ENCODE measurements at regions not wholly inside any gene's neighbourhood (a gene's known extent, or its start where the extent isn't known, plus 50 kb on each side); places are given as distances from the start of the nearest gene placed in this dataset.

DNA sequence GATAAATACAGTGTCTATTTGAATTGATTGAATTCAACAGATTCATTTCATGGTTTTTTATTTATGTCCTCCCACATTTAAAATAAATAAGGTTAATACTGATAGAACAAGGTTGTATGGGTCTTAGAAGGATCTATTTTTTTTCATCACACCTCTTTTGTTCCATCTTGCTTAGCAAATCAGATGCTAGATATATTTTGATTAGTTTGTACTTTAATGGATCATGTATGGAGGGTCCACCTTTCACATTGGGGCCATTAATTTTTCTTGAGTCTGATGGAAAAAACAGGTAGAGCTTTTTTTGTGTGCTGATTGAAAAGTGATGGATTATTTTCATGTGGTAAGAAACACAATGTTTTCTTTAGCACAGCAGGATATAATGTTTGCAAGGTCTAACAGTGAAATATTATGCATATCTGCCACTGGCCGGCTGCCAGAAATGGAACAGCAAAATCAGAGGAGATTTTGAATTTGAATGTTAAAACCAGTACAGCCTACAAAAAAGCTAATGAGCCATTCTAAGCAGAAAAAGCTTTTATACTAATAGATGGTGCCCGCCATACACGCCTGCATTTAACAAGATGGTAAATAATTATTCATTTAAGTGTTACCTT lies 188.1 kb upstream of the ETAA1 start:
- no peak for DNase-seq

DNA sequence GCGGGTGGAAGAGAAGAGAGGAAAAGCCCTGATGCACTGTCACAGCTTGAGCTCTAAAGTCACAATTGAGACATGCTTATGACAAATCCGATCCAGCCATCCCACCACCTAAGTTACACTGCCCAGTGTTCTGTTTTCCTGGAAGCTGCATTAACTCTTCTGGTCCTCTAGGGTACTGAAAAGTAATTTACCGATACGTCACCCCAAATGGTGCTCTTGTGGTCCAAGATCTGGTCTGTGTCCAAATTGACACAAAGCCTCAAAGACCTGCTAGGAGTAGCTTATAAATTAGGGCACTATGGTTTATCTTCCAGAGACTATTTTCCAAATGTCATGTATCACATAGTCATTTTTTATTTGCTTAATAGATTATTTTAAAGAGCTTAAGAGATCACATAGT lies 186.7 kb upstream of the ETAA1 start:
- no peak for DNase-seq

DNA sequence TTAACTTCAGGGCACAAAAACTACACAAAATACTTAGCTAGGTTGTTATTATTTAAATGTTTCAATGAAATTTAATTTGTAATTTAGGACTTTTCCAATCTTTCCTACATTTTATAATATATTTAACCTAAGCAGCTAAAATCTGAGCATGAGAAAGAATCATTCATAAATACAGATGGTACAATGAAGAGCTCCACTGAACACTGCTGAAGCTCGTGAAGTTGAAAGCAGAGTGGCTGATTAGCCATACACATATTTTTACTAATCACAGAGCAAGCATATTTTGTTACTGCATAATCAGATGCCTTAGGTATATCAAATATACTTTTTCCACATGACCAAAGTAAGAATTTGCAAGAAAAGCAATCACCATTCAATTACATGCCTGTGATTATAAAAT lies 184.9 kb upstream of the ETAA1 start:
- DNase-seq, result no peak

DNA sequence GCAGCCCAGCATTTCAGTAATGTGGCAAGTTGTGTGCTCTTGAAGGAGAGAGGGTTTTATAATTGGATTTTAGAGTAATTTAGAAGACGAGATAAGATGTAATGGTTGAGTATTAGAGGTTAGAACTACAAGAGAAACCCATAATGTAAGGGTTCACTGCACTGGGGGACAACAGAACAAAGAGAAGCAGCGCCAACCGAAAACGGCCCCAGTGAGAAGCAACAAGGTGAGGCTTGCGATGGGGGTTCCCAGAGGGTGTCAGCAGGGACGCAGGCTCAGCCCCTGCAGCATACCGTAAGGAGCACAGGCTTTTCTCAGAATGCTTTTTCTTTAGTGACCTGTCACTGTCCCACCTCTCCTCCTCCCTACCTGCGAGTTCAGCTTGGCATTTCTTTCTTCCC lies 183.9 kb upstream of the ETAA1 start:
- no peak for DNase-seq

DNA sequence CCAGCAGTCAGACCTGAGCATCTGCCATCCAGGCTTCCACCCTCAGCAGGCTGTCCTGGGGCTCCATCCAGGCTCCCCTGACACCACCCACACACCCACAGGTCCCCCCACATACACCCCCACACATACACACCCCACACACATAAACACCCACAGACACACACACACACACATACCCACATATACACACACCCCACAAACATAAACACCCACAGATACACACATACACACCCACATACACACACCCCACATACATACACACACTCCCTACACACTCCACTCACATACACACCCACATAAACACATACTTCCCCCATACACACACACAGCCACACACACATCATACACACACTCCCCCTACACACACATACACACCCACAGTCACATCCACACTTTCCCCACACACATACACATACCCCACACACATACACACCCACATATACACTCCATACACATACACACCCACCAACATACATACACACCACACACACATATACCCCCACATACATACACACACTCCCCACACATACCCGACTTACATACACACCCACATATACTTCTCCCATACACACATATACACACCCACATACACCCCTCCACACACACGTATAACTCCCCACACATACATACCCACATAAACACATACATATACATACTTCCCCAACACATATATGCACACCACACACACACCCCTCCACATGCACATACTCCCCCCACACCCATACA lies 183.3 kb upstream of the ETAA1 start:
- DNase-seq, result no peak

DNA sequence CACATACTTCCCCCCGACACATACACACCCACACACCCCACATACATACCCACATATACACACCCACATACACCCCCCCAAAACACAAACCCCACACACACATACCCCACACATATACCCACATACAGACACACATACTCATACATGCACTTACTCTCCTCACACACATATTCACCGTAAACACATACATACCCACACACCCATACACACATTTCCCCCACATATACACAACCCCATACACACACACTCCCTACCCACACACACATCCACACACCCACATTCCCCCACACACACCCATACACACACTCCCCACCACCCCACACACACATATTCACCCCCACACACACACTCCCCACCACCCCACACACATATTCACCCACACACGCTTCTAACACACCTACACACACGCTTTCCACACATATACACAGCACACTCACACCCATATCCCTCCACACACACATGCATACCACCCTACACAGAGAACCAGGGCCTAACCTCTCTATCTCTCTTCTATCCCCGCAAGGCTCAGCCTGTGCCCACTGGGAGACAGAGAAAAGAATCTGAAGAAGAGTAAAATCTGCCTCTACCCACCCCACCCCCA lies 182.4 kb upstream of the ETAA1 start:
- no peak for DNase-seq

DNA sequence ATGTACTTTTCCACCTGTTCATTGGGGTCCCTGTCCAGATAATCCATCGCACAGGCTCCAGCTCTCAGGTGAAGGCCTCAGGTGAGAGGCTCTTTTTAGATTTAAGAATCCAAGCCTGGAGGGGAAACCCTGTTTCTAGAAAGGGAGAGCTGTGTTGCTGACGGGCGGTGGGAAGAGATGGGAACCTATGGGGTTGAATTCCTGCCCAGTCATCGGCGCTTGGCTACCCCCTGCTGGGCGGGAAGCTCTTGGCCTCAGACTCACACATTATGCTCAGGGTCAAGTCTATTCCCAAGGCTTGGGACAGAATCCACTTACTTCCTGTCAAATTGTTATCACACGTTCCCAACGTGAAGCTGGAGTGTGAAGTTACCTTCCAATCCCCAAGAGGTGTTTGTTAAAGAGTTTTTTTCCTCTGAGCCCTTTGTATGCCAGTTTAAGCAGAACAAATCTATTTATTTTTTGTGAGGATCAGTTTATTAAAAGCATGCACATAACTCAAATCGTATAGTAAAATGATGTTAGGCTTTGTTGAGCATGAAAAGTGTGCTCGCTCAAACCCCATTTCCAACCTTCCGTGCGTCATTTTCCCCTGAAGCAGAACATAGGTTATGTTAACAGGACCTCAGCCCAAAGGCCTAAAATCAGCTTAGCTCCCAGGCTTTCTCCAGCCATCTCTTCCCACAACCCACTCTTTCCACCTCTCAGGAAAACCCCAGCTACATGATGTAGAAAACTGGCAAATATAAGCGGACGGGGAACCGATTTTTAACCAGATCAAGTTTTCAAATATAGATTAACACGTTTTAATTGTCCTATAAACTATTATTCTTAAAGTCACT lies 181.7 kb upstream of the ETAA1 start:
- no peak for DNase-seq

DNA sequence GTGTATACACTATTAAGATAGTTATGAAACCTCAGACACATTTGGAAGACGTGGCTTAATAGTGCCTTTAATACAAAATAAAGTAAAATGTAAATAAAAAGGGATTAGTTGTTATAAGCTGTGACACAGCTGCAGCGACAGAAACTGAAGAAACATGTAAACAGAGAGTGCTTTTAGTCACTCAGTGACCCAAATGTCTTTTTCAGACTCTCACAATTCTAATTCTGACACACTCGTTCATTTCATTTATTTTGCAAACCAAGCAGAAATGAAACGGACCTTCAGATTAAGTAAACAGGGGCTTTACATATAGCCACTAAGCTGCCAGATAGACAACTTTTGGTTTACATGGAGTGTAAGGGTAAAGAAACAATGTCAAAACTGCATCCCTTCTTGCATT lies 181.0 kb upstream of the ETAA1 start:
- no peak for DNase-seq

DNA sequence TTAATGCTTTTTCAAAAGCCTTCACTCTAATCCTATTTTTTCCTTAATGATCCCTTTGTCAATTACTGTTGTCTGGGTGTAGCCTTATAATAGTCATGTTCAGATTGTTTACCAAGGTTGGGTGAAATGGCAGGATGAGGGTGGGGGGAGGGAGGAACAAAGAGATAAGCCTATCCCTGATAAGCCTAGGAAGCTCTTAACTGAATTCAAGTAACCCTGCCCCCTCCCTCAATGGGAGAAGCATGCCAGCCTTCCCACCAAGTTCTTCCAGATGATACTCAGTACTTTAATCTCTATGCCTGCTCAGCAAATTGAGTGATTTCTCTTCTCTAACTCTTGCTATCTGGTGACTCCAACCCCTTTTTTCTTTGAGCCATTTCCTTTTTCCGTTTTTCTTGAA lies 180.3 kb upstream of the ETAA1 start:
- no peak for DNase-seq

DNA sequence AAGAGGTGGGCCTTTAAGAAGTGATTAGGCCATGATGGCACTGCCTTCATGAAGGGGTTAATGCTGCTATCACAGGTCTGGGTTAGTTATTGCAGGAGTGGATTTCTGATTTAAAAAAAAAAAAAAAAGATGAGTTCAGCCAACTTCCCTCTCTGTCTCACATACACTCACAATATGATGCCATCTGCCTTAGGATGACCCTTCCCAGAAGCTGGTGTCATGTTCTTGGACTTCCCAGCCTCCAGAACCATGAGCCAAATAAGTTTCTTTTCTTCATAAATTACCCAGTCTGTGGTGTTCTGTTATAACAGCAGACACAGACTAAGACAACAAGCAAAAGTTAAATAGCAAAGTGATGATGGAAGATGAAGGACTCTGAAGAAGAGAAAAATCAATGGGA lies 179.7 kb upstream of the ETAA1 start:
- DNase-seq, result no peak

DNA sequence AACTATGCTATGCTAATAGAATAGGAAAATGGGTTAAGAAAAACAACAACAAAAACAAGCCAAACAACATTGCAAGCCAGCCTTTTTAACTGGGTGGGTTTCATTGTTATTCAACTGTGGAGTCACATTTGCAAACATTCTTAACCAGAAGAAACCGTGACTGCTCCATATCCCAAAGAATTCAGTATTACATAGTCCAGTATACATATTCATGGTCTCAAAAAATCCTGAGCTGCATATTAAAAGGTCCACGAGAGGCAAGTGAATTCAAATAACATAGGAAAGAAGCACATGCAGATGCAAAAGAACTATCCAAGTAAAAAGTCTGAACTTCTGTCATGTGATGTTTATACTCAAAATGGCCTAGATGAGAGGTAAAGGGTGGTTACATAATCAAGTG lies 179.1 kb upstream of the ETAA1 start:
- no peak for DNase-seq

DNA sequence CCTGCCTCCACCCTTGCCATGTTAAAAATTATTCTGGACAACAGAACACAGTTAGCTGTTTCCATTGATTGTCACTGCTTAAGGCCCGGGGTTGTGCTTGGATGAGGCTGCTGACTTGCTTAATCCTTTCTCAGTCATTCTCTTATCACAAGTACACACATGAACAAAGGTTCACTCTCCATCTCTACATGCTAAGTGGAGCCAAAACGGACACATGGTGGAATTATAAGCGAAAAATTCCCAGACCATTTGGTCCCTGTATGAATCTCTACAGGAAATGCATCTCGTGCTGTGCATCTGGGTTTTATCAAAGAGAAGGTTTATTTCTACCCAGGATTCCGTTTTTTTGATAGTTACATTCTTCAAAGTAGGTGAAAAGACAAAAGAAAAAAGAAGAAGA lies 177.5 kb upstream of the ETAA1 start:
- no peak for DNase-seq

DNA sequence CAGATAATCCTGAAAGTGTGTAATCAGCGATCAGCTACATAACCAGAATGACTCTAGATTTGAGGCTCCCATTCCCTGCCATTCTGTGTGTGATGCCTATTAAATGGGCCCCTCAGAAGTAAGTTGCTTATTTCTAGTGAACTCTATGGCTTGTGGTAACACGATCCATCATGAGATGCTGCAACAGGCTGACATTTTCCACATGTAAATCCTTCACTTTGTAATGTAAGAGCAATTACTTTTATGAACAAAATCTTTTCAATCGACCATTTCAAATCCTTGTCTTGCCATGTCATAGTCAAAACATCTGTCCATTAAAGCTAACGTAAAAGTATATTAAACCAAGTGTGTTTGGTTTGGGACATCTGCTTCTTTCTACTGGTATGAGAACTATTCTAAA lies 175.9 kb upstream of the ETAA1 start:
- no peak for DNase-seq

DNA sequence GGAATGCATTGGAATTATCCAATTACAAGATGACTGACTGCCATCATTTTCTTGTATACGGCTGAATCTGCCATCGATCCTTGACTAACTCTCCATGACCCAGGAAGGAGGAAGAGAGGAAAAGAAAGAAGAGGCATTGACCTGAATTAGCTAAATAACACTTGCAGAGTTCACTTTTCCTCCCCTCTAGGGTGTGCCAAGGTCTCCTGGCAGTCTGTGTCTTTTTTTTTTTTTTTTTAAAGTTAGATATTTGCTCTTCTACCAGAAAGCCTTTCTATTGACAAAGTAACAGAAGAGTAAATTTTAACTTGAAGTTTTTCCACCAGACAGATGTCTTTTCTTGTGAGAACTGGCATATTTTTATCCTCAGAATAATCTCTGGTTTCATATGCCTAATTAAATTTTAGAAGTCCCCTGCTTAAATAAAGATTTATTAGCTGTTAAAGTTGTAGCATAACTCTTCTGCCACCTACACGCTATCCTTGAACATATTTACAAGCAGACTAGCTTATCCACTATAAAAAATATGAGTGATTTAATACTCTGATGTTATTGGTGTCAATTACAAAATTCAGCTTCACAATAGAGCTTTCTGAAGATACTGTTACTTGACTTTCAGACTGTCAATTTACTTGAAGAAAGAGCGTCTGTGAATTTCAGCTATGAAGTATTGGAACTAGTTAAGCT lies 171.7 kb upstream of the ETAA1 start:
- no peak for DNase-seq

DNA sequence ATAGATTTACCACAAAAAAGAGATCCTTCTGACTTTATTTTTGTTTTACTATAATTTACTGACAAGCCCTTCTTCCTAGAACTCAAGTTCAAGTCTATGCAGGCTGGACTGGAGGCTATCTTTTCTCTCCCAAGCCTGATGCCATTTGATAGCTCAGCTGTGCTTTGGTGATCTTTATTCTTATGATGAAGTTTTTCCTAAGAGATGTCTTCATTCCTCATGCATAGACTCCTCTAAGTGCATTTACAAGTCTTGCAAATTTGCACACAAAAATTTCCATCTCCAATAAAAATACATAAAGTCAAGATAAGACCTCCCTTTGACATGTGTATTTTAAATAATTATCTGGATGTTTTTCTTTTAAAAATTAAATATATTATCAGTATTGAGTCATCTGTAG lies 167.4 kb upstream of the ETAA1 start:
- DNase-seq, result no peak

DNA sequence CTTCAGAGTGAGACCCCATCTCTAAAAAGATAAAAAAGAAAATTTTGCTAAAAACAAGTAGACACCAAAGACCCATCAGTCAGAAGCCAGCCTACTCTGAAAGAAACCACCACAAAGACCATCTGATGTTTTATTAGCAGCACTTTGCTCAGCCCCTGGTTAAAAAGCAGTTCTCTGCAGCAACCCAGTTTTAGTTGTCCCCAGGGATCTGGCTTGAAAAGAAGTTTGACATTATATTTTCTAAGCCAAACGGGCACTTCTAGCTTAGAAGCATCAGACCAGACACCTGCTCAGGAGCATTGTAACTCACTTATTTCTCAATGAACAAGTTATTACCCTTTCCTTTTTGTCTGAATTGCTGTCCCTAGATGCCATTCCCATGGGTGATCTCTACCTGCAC lies 164.2 kb upstream of the ETAA1 start:
- DNase-seq, result no peak

DNA sequence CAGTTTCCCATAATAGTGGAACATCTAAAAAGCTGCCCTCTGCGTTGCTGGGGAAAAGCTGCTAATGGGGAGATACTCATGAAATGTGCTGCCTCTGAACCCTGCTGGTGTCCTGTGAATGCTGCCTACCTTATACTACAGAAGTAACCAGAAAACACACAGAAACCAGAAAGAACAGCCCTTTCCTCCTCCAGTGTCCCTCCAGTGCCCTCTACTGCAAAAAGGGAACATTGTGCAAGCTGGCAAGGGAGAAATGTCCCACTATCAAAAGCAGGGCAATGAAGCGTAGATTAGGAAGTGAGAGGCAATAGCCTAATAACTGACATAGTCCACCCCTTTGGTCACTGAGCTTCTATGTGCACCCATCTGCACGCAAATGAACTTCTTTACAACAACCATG lies 162.7 kb upstream of the ETAA1 start:
- DNase-seq, result peak in 1 of 14 donors; percentile 62

DNA sequence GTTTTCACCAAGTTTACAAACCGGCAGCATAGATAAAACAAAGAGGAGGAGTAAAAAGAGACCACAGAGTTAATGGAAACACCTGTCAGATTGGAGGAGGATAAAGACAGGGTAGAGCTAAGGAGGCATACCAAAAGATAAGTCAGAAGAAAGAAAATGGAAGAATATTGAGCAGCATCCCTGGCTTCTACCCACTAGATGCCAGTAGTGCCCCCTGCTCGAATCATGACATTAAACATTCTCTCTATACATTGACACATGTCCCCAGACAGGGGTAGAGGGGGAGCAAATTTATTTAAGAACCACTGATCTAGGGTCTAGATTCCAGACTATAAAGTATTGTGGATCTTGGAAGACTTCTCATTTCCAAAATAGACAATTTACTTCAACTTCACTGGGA lies 159.8 kb upstream of the ETAA1 start:
- DNase-seq, result no peak

DNA sequence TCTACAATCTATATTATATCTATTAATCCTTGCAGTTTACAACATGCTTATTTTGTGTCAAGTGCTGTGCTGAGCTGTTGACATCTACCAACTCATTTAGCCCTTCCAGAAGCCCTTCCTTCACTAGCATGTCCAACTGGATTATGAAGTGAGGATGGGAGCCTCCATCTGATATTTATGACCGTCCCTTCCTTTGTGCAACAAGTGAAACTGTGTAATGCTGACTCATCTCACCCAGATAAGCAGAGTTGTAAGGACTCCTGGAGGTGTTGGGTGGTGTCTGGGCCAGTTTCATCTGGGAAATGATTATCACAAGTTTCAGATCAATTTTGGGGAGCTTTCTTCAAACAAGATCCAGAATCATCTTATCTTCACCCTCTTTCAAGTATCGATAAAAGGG lies 156.6 kb upstream of the ETAA1 start:
- DNase-seq, result no peak

DNA sequence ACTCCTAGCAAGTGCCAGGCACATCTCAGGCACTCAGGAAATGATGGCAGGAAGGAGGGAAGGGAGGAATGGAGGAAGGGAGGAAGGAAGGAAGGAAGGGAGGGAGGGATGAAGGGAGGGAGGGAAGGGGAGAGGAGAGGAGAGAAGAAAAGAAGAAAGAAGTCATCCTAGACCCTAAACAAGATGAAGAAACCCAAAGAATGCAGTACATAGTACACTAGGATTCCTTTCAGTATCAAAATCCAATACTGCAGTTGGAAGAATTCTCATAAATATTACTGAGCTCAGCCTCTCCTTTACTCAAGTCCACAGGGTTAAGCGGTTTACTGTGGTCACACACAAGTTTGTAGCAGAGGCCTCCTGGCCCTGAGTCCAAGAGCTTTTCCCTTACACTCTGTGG lies 155.7 kb upstream of the ETAA1 start:
- DNase-seq, result no peak

DNA sequence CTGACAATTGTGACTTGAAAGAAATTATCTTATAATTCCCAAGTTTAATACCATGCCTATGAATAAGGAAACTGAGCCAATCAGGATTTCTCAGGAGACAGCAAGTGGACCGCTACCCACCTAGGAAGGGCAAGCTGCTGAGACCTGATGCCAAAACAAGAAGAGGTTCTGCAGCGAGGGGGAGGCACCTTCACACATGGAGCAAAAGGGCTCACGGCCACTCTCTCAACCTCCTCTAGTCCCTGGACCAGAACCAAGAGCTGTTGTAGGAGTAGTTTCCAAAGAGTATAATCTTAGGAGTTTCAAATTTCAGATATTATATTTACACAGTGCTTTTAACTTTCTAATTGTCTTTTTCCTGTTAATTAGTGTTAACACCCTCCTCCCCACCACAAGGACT lies 154.7 kb upstream of the ETAA1 start:
- no peak for DNase-seq

DNA sequence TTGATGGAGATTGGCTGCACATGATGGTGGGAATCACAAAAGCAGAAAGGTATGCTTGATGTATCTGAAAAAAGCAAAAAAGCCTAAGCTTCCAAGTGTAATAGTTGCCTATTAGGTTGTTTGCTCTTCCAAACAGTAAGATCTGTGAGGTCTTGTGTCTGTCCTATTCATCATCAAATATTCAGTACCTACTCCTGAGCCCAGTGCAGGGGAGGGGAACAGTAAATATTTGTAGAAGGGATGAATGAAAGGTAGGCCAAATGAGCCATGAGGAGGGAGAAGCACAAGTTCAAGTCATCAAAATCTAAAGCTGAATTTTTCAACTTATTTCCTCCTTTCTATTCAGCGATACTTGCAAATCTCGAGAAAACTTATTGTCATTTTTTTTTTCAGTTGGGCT lies 153.2 kb upstream of the ETAA1 start:
- no peak for DNase-seq

DNA sequence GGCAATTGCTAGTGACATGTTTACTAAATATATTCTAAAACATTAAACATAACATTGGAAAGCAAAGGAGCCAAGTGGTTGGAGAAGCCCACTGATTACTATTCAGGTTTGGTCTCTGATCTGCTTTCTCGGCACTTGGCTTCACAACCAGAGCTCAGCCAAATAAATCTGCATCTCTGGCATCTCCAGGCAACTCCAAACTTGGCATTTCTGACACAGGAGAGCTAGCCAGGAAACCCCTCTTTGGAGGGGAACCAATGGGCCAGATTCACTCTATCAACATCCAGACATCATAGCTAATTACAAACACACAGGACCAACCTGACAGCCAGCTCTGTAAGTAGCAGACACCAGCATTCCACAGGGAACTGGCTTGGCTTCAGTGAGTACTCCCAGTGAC lies 150.3 kb upstream of the ETAA1 start:
- DNase-seq, result no peak

Measured in C1 segment of cervical spinal cord (tissue), 14 donors.